CD14-positive monocyte (primary cell): ENCODE measurements at regions not wholly inside any gene's neighbourhood (a gene's known extent, or its start where the extent isn't known, plus 50 kb on each side); places are given as distances from the start of the nearest gene placed in this dataset.

Experiments used
- DNase-seq, 3 donors: peaks; one replicate each; pipeline ENCODE4 v3.0.0-alpha.2; 2011 to 2022
- H2AFZ ChIP-seq: 2 replicates; pipeline ENCODE4 v1.6.0; 2012; ENCODE audit warnings: mild to moderate bottlenecking, low read depth, low read length, inconsistent platforms; ENCODE audit not compliant: insufficient read depth, poor library complexity, severe bottlenecking
- H3K27ac ChIP-seq, 2 donors: 1 replicate in 1 of 2; 2 replicates in 1 of 2; pipeline ENCODE4 v1.5.1; 2012 to 2013; ENCODE audit warnings: low read length in 2 of 2, control low read depth in 1 of 2, inconsistent platforms in 1 of 2, low read depth in 1 of 2, mild to moderate bottlenecking in 1 of 2
- H3K27me3 ChIP-seq, 2 donors: one replicate each; pipeline versions ENCODE4 v1.6.0 to v1.6.1; 2011 to 2013; ENCODE audit warnings: low read length in 2 of 2; ENCODE audit not compliant: control insufficient read depth in 2 of 2, insufficient read depth in 2 of 2
- H3K36me3 ChIP-seq, 2 donors: replicated peaks in 1 of 2; 1 replicate in 1 of 2; 2 replicates in 1 of 2; pipeline versions ENCODE4 v1.5.1 to v1.6.1; 2012 to 2013; ENCODE audit warnings: low read length in 2 of 2, control low read depth in 1 of 2, inconsistent platforms in 1 of 2, mild to moderate bottlenecking in 1 of 2; ENCODE audit not compliant: insufficient read depth in 2 of 2, control insufficient read depth in 1 of 2
- H3K4me1 ChIP-seq, 2 donors: 1 replicate in 1 of 2; 2 replicates in 1 of 2; pipeline versions ENCODE4 v1.5.1 to v1.6.1; 2012 to 2013; ENCODE audit warnings: low read length in 2 of 2, control low read depth in 1 of 2, inconsistent platforms in 1 of 2, mild to moderate bottlenecking in 1 of 2, moderate library complexity in 1 of 2; ENCODE audit not compliant: insufficient read depth in 2 of 2, control insufficient read depth in 1 of 2
- H3K4me2 ChIP-seq: replicated peaks from 2 replicates; pipeline ENCODE3; 2012; ENCODE audit warnings: low read length, moderate library complexity, mild to moderate bottlenecking; ENCODE audit not compliant: poor library complexity, severe bottlenecking; ENCODE audit errors: extremely low read depth
- H3K4me3 ChIP-seq, 3 experiments: fragments of 200-600 bp in 1 of 3; sonication (generic) in 1 of 3; replicated peaks in 1 of 3; 1 replicate in 2 of 3; 2 replicates in 1 of 3; pipeline ENCODE4 v1.5.1; 2011 to 2013; ENCODE audit warnings: low read length in 3 of 3, mild to moderate bottlenecking in 3 of 3, control low read depth in 2 of 3, low read depth in 2 of 3, inconsistent platforms in 1 of 3, moderate library complexity in 1 of 3
- H3K79me2 ChIP-seq: 2 replicates; pipeline ENCODE4 v1.6.0; 2012; ENCODE audit warnings: mild to moderate bottlenecking, control low read depth, inconsistent platforms, low read length, moderate library complexity; ENCODE audit not compliant: insufficient read depth
- H3K9ac ChIP-seq: 2 replicates; pipeline ENCODE4 v1.6.0; 2017; ENCODE audit warnings: low read length, mild to moderate bottlenecking; ENCODE audit not compliant: insufficient read depth, poor library complexity, severe bottlenecking
- H3K9me3 ChIP-seq, 2 donors: replicated peaks in 1 of 2; 1 replicate in 1 of 2; 2 replicates in 1 of 2; pipeline versions ENCODE4 v1.5.1 to v1.6.1; 2012 to 2013; ENCODE audit warnings: low read length in 2 of 2, control low read depth in 1 of 2; ENCODE audit not compliant: control insufficient read depth in 1 of 2, insufficient read depth in 1 of 2
- H4K20me1 ChIP-seq: 2 replicates; pipeline ENCODE4 v1.6.0; 2012; ENCODE audit warnings: mild to moderate bottlenecking, low read length, control low read depth, moderate library complexity; ENCODE audit not compliant: insufficient read depth
- H3K27ac Mint-ChIP-seq, 7 donors: one replicate each; pipeline ENCODE4 v1.8.0; 2020; ENCODE audit warnings: mild to moderate bottlenecking in 7 of 7, mixed read lengths in 7 of 7, moderate library complexity in 6 of 7, inconsistent platforms in 2 of 7
- H3K27me3 Mint-ChIP-seq, 3 donors: one replicate each; pipeline ENCODE4 v1.8.0; 2021 to 2022; ENCODE audit warnings: low read depth in 3 of 3, mild to moderate bottlenecking in 3 of 3, mixed read lengths in 3 of 3, moderate library complexity in 3 of 3, inconsistent platforms in 1 of 3
- H3K36me3 Mint-ChIP-seq, 2 donors: one replicate each; pipeline ENCODE4 v1.8.0; 2020; ENCODE audit warnings: mixed read lengths in 2 of 2, inconsistent platforms in 1 of 2, mild to moderate bottlenecking in 1 of 2
- H3K4me1 Mint-ChIP-seq: one replicate; pipeline ENCODE4 v1.8.0; 2020; ENCODE audit warnings: mild to moderate bottlenecking, mixed read lengths
- H3K4me3 Mint-ChIP-seq, 2 donors: one replicate each; pipeline ENCODE4 v1.8.0; 2020; ENCODE audit warnings: mild to moderate bottlenecking in 2 of 2, mixed read lengths in 2 of 2, moderate library complexity in 1 of 2
- H3K9me3 Mint-ChIP-seq, 7 donors: one replicate each; pipeline ENCODE4 v1.8.0; 2020 to 2022; ENCODE audit warnings: mixed read lengths in 7 of 7, mild to moderate bottlenecking in 6 of 7, moderate library complexity in 6 of 7, inconsistent platforms in 2 of 7
- WGBS: methylation state at CpG from one replicate; pipeline ENCODE4 v1.1.5; 2013; ENCODE audit warnings: missing lambda C conversion rate; ENCODE audit not compliant: insufficient coverage; 5-methylcytosine and 5-hydroxymethylcytosine counted together
- intact Hi-C, 2 donors: fragments of 100-400 bp; cut with micrococcal nuclease; formaldehyde crosslinking; loops; one replicate each; pipeline versions ENCODE4 v1.15.0 to v1.15.1; 2023
- TF ChIP-seq, protein P1 (sequence below): fragments of 200-600 bp; IDR thresholded peaks from one replicate; pipeline ENCODE4 v1.8.0; 2022; ENCODE audit warnings: antibody characterized with exemption, mild to moderate bottlenecking

DNA sequence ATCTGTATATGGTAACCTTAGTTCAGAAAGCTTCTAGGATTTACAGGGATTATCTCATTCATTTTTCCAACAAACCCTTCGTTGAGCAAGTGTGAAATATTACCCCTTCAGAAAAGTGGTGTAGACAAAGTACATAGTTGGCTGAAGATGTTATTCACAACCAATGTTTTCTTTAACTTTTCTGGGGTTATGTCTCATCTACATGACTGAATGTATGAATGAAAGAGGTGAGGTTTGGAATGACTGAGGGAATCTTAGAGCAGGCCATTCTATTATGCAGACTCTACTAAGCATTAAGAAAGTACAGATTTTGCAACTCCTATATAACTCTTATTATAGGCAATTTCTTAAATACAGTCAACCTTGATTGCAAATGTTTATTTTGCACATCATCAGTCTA lies 167.2 kb downstream of the NDFIP2 start:
- peaks cover 0 to 2% (median 0%) of the 10 kb centered on the region in 7 donors for H3K9me3 Mint-ChIP-seq

DNA sequence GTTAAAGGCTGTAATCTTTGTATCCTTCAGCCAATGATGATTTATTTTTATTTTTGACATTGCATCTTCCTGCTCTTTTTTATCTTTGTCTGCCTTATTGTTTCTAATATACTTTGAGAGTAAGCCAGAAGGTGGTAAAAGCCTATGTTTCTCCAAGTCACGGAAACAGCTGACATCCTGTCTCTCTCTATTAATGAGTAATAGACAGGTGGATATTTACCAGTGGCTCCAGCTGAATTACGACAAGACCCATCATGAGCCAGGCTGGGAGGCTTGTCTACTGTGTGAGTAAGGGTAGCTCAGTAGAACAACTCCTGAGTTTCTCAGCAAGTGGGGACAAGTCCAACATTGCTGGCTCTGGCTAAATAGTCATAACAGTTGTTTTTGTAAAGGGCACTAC lies 166.6 kb downstream of the NDFIP2 start:
- H3K27me3 ChIP-seq = no peaks in the 10 kb centered on the region
- no peak overlapping the region for H2AFZ ChIP-seq
- Mint-ChIP-seq H3K27me3 (peaks cover 0 to 4% (median 1%) of the 10 kb centered on the region in 3 donors), H3K9me3 (peaks cover 0 to 1% (median 0%) of the 10 kb centered on the region in 7 donors), H3K4me3 (no peak overlapping the region), H3K36me3 (no peaks in the 10 kb centered on the region), H3K4me1 (no peaks in the 10 kb centered on the region), H3K27ac (no peak overlapping the region)
- H3K36me3 ChIP-seq = no peaks in the 10 kb centered on the region
- intact Hi-C loops = no loop called here
- H3K4me1 ChIP-seq = no peaks in the 10 kb centered on the region
- no peak overlapping the region for H3K4me2 ChIP-seq
- 20% methylated on average over 1 of the region's 2 CpGs for WGBS
- no peak overlapping the region for H3K4me3 ChIP-seq
- H3K9ac ChIP-seq = no peak overlapping the region
- H3K79me2 ChIP-seq = no peaks in the 10 kb centered on the region
- TF ChIP-seq, protein P1, sequence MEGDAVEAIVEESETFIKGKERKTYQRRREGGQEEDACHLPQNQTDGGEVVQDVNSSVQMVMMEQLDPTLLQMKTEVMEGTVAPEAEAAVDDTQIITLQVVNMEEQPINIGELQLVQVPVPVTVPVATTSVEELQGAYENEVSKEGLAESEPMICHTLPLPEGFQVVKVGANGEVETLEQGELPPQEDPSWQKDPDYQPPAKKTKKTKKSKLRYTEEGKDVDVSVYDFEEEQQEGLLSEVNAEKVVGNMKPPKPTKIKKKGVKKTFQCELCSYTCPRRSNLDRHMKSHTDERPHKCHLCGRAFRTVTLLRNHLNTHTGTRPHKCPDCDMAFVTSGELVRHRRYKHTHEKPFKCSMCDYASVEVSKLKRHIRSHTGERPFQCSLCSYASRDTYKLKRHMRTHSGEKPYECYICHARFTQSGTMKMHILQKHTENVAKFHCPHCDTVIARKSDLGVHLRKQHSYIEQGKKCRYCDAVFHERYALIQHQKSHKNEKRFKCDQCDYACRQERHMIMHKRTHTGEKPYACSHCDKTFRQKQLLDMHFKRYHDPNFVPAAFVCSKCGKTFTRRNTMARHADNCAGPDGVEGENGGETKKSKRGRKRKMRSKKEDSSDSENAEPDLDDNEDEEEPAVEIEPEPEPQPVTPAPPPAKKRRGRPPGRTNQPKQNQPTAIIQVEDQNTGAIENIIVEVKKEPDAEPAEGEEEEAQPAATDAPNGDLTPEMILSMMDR = no peak
- H3K27ac ChIP-seq = no peak overlapping the region
- no peaks in the 10 kb centered on the region for H3K9me3 ChIP-seq
- DNase-seq = no peak
- no peaks in the 10 kb centered on the region for H4K20me1 ChIP-seq

More for the DNA sequence above, 167.2 kb downstream of the NDFIP2 start:
- H3K27me3 Mint-ChIP-seq = peaks cover 0 to 5% (median 1%) of the 10 kb centered on the region in 3 donors
- DNase-seq = no peak
- Histone ChIP-seq H3K9ac (no peak overlapping the region), H4K20me1 (no peaks in the 10 kb centered on the region), H3K9me3 (no peaks in the 10 kb centered on the region), H3K27ac (no peak overlapping the region), H3K36me3 (no peaks in the 10 kb centered on the region), H2AFZ (no peak overlapping the region), H3K27me3 (no peaks in the 10 kb centered on the region), H3K4me1 (no peaks in the 10 kb centered on the region), H3K4me3 (no peak overlapping the region), H3K4me2 (no peak overlapping the region), H3K79me2 (no peaks in the 10 kb centered on the region)
- H3K36me3 Mint-ChIP-seq = no peaks in the 10 kb centered on the region
- no peak overlapping the region for H3K4me3 Mint-ChIP-seq
- H3K4me1 Mint-ChIP-seq = no peaks in the 10 kb centered on the region
- H3K27ac Mint-ChIP-seq = no peak overlapping the region
- no CpG with 5 or more reads among the region's 1 CpG for whole genome bisulfite sequencing
- TF ChIP-seq, protein P1 = no peak
- intact Hi-C loops = no loop called here
